Tibial nerve (tissue), 4 donors: ENCODE measurements at regions not wholly inside any gene's neighbourhood (a gene's known extent, or its start where the extent isn't known, plus 50 kb on each side); places are given as distances from the start of the nearest gene placed in this dataset.

ENCODE experiments used
- CTCF ChIP-seq, 5 experiments: fragments of 200-600 bp in 3 of 5; fragments of 450-650 bp in 2 of 5; sonication (generic) in 3 of 5; IDR thresholded peaks; one replicate each; pipeline ENCODE4 v1.5.1; 2016 to 2019; ENCODE audit warnings: antibody characterized with exemption in 5 of 5, mild to moderate bottlenecking in 3 of 5, moderate library complexity in 2 of 5
- EP300 ChIP-seq, 2 donors: sonication (generic); formaldehyde crosslinking; IDR thresholded peaks; one replicate each; pipeline ENCODE4 v1.6.1; 2017; ENCODE audit warnings: antibody characterized with exemption in 2 of 2, mild to moderate bottlenecking in 1 of 2
- POLR2A ChIP-seq, 2 donors: fragments of 450-650 bp; IDR thresholded peaks; one replicate each; pipeline ENCODE4 v1.6.1; 2017; ENCODE audit warnings: antibody characterized with exemption in 2 of 2, mild to moderate bottlenecking in 2 of 2, moderate library complexity in 2 of 2

GRCh38 chr2:18356676-18357075 is 203.8 kb downstream of the RDH14 start:
- TF ChIP-seq CTCF (IDR thresholded peaks at IDR 0.05) (no peak), POLR2A (IDR thresholded peaks at IDR 0.05) (no peak), EP300 (IDR thresholded peaks at IDR 0.05) (no peak)
